ENCODE measurements at regions not wholly inside any gene's neighbourhood (a gene's known extent, or its start where the extent isn't known, plus 50 kb on each side); places are given as distances from the start of the nearest gene placed in this dataset.

DNA sequence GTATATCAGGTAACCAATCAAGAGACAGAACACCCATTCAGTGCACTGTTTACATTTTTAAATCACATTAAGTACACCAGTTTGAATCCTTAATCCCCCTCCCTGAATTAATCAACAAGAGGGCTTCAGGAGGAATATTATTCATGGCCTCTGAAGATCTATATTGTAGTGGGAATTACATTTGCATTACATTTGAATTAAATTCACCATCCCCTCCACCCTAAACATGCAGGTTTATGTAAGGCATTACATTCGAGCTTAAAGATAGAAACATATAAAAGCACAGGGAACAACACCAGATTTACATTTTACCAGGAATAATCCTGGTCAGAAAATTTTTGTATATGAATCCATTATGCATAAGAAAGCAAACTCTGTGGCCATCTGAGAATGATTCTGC lies 197.8 kb upstream of the KITLG start:
- TF ChIP-seq, protein P1, sequence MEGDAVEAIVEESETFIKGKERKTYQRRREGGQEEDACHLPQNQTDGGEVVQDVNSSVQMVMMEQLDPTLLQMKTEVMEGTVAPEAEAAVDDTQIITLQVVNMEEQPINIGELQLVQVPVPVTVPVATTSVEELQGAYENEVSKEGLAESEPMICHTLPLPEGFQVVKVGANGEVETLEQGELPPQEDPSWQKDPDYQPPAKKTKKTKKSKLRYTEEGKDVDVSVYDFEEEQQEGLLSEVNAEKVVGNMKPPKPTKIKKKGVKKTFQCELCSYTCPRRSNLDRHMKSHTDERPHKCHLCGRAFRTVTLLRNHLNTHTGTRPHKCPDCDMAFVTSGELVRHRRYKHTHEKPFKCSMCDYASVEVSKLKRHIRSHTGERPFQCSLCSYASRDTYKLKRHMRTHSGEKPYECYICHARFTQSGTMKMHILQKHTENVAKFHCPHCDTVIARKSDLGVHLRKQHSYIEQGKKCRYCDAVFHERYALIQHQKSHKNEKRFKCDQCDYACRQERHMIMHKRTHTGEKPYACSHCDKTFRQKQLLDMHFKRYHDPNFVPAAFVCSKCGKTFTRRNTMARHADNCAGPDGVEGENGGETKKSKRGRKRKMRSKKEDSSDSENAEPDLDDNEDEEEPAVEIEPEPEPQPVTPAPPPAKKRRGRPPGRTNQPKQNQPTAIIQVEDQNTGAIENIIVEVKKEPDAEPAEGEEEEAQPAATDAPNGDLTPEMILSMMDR (IDR thresholded peaks at IDR 0.05; ENCODE audit: poor library complexity, severe bottlenecking), result no peak
- TF ChIP-seq EP300 (conservative IDR thresholded peaks at IDR 0.05; ENCODE audit: poor library complexity, severe bottlenecking), result no peak
- no peak for TF ChIP-seq EZH2 (IDR thresholded peaks at IDR 0.05; ENCODE audit: borderline replicate concordance, insufficient read depth, low read length, poor library complexity, severe bottlenecking)
- TF ChIP-seq SMC3 (conservative IDR thresholded peaks at IDR 0.05; ENCODE audit: poor library complexity), result no peak
- TF ChIP-seq TAF1 (IDR thresholded peaks at IDR 0.05; ENCODE audit: low read depth), result no peak
- TF ChIP-seq RAD21 (conservative IDR thresholded peaks at IDR 0.05), result no peak
